ENCODE measurements at regions not wholly inside any gene's neighbourhood (a gene's known extent, or its start where the extent isn't known, plus 50 kb on each side); places are given as distances from the start of the nearest gene placed in this dataset. TPM values are rescaled to one million over a fixed set of nuclear protein-coding genes. Genes with fewer than 3 reads are reported as not detected.

- POLR2A ChIA-PET = no interaction called here
- TF ChIP-seq, protein P1, sequence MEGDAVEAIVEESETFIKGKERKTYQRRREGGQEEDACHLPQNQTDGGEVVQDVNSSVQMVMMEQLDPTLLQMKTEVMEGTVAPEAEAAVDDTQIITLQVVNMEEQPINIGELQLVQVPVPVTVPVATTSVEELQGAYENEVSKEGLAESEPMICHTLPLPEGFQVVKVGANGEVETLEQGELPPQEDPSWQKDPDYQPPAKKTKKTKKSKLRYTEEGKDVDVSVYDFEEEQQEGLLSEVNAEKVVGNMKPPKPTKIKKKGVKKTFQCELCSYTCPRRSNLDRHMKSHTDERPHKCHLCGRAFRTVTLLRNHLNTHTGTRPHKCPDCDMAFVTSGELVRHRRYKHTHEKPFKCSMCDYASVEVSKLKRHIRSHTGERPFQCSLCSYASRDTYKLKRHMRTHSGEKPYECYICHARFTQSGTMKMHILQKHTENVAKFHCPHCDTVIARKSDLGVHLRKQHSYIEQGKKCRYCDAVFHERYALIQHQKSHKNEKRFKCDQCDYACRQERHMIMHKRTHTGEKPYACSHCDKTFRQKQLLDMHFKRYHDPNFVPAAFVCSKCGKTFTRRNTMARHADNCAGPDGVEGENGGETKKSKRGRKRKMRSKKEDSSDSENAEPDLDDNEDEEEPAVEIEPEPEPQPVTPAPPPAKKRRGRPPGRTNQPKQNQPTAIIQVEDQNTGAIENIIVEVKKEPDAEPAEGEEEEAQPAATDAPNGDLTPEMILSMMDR (IDR thresholded peaks at IDR 0.05; ENCODE audit: insufficient read depth, low read depth, low read length) = no peak
- no peak overlapping the region for H3K4me3 ChIP-seq (ENCODE audit: low read depth, low read length)
- CTCF ChIA-PET = no interaction called here
- no peak for DNase-seq (ENCODE audit: low read depth)
- H3K36me3 ChIP-seq (ENCODE audit: control insufficient read depth, insufficient read depth, low read length) = no peaks in the 10 kb centered on the region
- no peaks in the 10 kb centered on the region for H3K27me3 ChIP-seq (ENCODE audit: control insufficient read depth, insufficient read depth, low read length)
These were observed 59.3 kb upstream of the NEGR1 start for GRCh38 chr1:72341661-72342060.

GRCh38 chr1:72336776-72337175 lies 54.4 kb upstream of the NEGR1 start:
- no peak for DNase-seq (ENCODE audit: low read depth)

More at GRCh38 chr1:72336776-72337175, 54.4 kb upstream of the NEGR1 start:
- Histone ChIP-seq H3K27me3 (ENCODE audit: control insufficient read depth, insufficient read depth, low read length) (no peaks in the 10 kb centered on the region), H3K36me3 (ENCODE audit: control insufficient read depth, insufficient read depth, low read length) (no peaks in the 10 kb centered on the region), H3K4me3 (ENCODE audit: low read depth, low read length) (no peak overlapping the region)
- CTCF ChIA-PET = no interaction called here
- POLR2A ChIA-PET = no interaction called here
- TF ChIP-seq, protein P1 (IDR thresholded peaks at IDR 0.05; ENCODE audit: insufficient read depth, low read depth, low read length) = no peak

Small RNA genes in the stretch of these regions (small RNA-seq; reads per million reads assigned to genes)
- gene RN7SKP19 (ENCODE audit: insufficient read length, low read depth, low replicate concordance) (not detected), gene RNA5SP50 (ENCODE audit: insufficient read length, low read depth, low replicate concordance) (not detected), gene RNU4ATAC8P (ENCODE audit: insufficient read length, low read depth, low replicate concordance) (not detected), gene RNU6-1246P (ENCODE audit: insufficient read length, low read depth, low replicate concordance) (not detected)

Measured in BJ (cell line).